Neutrophil (primary cell): ENCODE measurements at regions not wholly inside any gene's neighbourhood (a gene's known extent, or its start where the extent isn't known, plus 50 kb on each side); places are given as distances from the start of the nearest gene placed in this dataset.
"Not testable (repeated sequence)": the region's sequence is repeated elsewhere in the genome, so short reads cannot be mapped to it uniquely, and the experiment has no call there.

Experiments used
- H3K27ac ChIP-seq: fragments of 200-600 bp; sonication (generic); 2 replicates; pipeline ENCODE4 v1.5.1; 2016; ENCODE audit warnings: mild to moderate bottlenecking, moderate library complexity
- H3K27me3 ChIP-seq: fragments of 200-600 bp; sonication (generic); 2 replicates; pipeline ENCODE4 v1.6.0; 2016; ENCODE audit warnings: mild to moderate bottlenecking
- H3K36me3 ChIP-seq: fragments of 200-600 bp; sonication (generic); 2 replicates; pipeline ENCODE4 v1.5.1; 2017
- H3K4me1 ChIP-seq, 2 experiments: fragments of 200-600 bp in 1 of 2; sonication (generic) in 1 of 2; 1 replicate in 1 of 2; 2 replicates in 1 of 2; pipeline versions ENCODE4 v1.5.1 to v1.6.1; 2013 to 2016; ENCODE audit warnings: low read depth in 1 of 2, low read length in 1 of 2, mild to moderate bottlenecking in 1 of 2, moderate library complexity in 1 of 2; ENCODE audit not compliant: control insufficient read depth in 1 of 2, insufficient read depth in 1 of 2
- H3K4me3 ChIP-seq, 2 experiments: fragments of 200-600 bp in 1 of 2; sonication (generic) in 1 of 2; 1 replicate in 1 of 2; 2 replicates in 1 of 2; pipeline ENCODE4 v1.5.1; 2013 to 2016; ENCODE audit warnings: low read depth in 1 of 2, low read length in 1 of 2, mild to moderate bottlenecking in 1 of 2, moderate library complexity in 1 of 2
- H3K9me3 ChIP-seq: fragments of 200-600 bp; sonication (generic); 2 replicates; pipeline ENCODE4 v1.5.1; 2016
- CTCF ChIP-seq: fragments of 200-600 bp; sonication (generic); IDR thresholded peaks from 2 replicates; pipeline ENCODE4 v1.5.1; 2016; ENCODE audit warnings: antibody characterized with exemption

GRCh38 chr6:85346196-85346595, 103.7 kb upstream of the NT5E start:
- no peak for TF ChIP-seq CTCF
- Histone ChIP-seq H3K4me3 (no peak overlapping the region), H3K4me1 (no peaks in the 10 kb centered on the region), H3K36me3 (no peaks in the 10 kb centered on the region), H3K27me3 (peaks cover 14% of the 10 kb centered on the region), H3K9me3 (no peaks in the 10 kb centered on the region), H3K27ac (no peak overlapping the region)

GRCh38 chr6:85344996-85345395, 104.9 kb upstream of the NT5E start:
- TF ChIP-seq CTCF = no peak
- Histone ChIP-seq H3K9me3 (no peaks in the 10 kb centered on the region), H3K27ac (no peak overlapping the region), H3K27me3 (peaks cover 9% of the 10 kb centered on the region), H3K36me3 (no peaks in the 10 kb centered on the region), H3K4me1 (no peaks in the 10 kb centered on the region), H3K4me3 (no peak overlapping the region)

- no peak for TF ChIP-seq CTCF
- Histone ChIP-seq H3K9me3 (no peaks in the 10 kb centered on the region), H3K4me1 (no peaks in the 10 kb centered on the region), H3K36me3 (no peaks in the 10 kb centered on the region), H3K27me3 (peaks cover 9% of the 10 kb centered on the region), H3K27ac (no peak overlapping the region), H3K4me3 (no peak overlapping the region)
Observed at GRCh38 chr6:85343428-85343827, 106.5 kb upstream of the NT5E start.

- no peaks in the 10 kb centered on the region for H3K4me1 ChIP-seq
- no peak for TF ChIP-seq CTCF
- H3K27ac ChIP-seq = no peak overlapping the region
- H3K27me3 ChIP-seq = no peaks in the 10 kb centered on the region
- H3K9me3 ChIP-seq = no peaks in the 10 kb centered on the region
- no peak overlapping the region for H3K4me3 ChIP-seq
- no peaks in the 10 kb centered on the region for H3K36me3 ChIP-seq
Observed at GRCh38 chr6:85329196-85329595, 120.7 kb upstream of the NT5E start.

GRCh38 chr6:85325811-85326210, 124.1 kb upstream of the NT5E start:
- not testable (repeated sequence) for H3K27ac ChIP-seq, H3K36me3 ChIP-seq, H3K9me3 ChIP-seq, H3K4me1 ChIP-seq, H3K4me3 ChIP-seq, H3K27me3 ChIP-seq

GRCh38 chr6:85323435-85324040, 126.3 kb upstream of the NT5E start:
- H3K9me3 ChIP-seq = no peaks in the 10 kb centered on the region
- TF ChIP-seq CTCF = no peak
- no peaks in the 10 kb centered on the region for H3K4me1 ChIP-seq
- no peak overlapping the region for H3K4me3 ChIP-seq
- no peak overlapping the region for H3K27ac ChIP-seq
- H3K36me3 ChIP-seq = no peaks in the 10 kb centered on the region
- H3K27me3 ChIP-seq = no peaks in the 10 kb centered on the region
